Thoracic aorta (tissue), 2 donors: ENCODE measurements at regions not wholly inside any gene's neighbourhood (a gene's known extent, or its start where the extent isn't known, plus 50 kb on each side); places are given as distances from the start of the nearest gene placed in this dataset.

Experiments used
- ATAC-seq: fragments of 150-250 bp; one replicate; pipeline ENCODE4 v1.8.0; 2017; ENCODE audit warnings: low read depth; ENCODE audit not compliant: insufficient number of reproducible peaks, low FRiP score
- DNase-seq: peaks from one replicate; pipeline ENCODE4 v3.0.0-alpha.2; 2020; ENCODE audit warnings: low spot score
- H3K27ac ChIP-seq, 2 donors: fragments of 200-600 bp; sonication (generic); 1 replicate in 1 of 2; 2 replicates in 1 of 2; pipeline ENCODE4 v1.5.1; 2016; ENCODE audit warnings: mild to moderate bottlenecking in 2 of 2, moderate library complexity in 2 of 2
- H3K27me3 ChIP-seq: fragments of 200-600 bp; sonication (generic); replicated peaks from 2 replicates; pipeline ENCODE4 v1.6.0; 2016; ENCODE audit warnings: mild to moderate bottlenecking; ENCODE audit not compliant: insufficient read depth
- H3K36me3 ChIP-seq: fragments of 200-600 bp; sonication (generic); one replicate; pipeline ENCODE4 v1.5.1; 2016
- H3K4me1 ChIP-seq, 2 donors: fragments of 200-600 bp; sonication (generic); 1 replicate in 1 of 2; 2 replicates in 1 of 2; pipeline versions ENCODE4 v1.5.1 to v1.6.0; 2016; ENCODE audit warnings: low read depth in 2 of 2, mild to moderate bottlenecking in 1 of 2; ENCODE audit not compliant: control insufficient read depth in 1 of 2
- H3K4me3 ChIP-seq: fragments of 200-600 bp; sonication (generic); 2 replicates; pipeline ENCODE4 v1.5.1; 2016; ENCODE audit warnings: mild to moderate bottlenecking
- H3K9me3 ChIP-seq: fragments of 200-600 bp; sonication (generic); 2 replicates; pipeline ENCODE4 v1.5.1; 2016
- CTCF ChIP-seq: fragments of 200-600 bp; sonication (generic); IDR thresholded peaks from one replicate; pipeline ENCODE4 v1.5.1; 2019; ENCODE audit warnings: antibody characterized with exemption

- H3K4me1 ChIP-seq, result no peaks in the 10 kb centered on the region
- no peaks in the 10 kb centered on the region for H3K27me3 ChIP-seq
These were observed 313.6 kb upstream of the OPRM1 start for GRCh38 chr6:153725456-153725855.

GRCh38 chr6:153720732-153721131 is 318.3 kb upstream of the OPRM1 start:
- DNase-seq (no peak), ATAC-seq (no peak)
- no peaks in the 10 kb centered on the region for H3K36me3 ChIP-seq
- no peaks in the 10 kb centered on the region for H3K9me3 ChIP-seq
- no peak overlapping the region for H3K27ac ChIP-seq
- no peaks in the 10 kb centered on the region for H3K27me3 ChIP-seq
- H3K4me1 ChIP-seq, result no peaks in the 10 kb centered on the region
- no peak for TF ChIP-seq CTCF
- no peak overlapping the region for H3K4me3 ChIP-seq

More at GRCh38 chr6:153725456-153725855, 313.6 kb upstream of the OPRM1 start:
- DNase-seq (no peak), ATAC-seq (no peak)
- Histone ChIP-seq H3K9me3 (no peaks in the 10 kb centered on the region), H3K4me3 (no peak overlapping the region), H3K27ac (no peak overlapping the region), H3K36me3 (no peaks in the 10 kb centered on the region)
- no peak for TF ChIP-seq CTCF

- TF ChIP-seq CTCF, result no peak
These were observed 333.6 kb upstream of the OPRM1 start for GRCh38 chr6:153705429-153705828.

GRCh38 chr6:153702671-153703070 is 336.4 kb upstream of the OPRM1 start:
- no peaks in the 10 kb centered on the region for H3K36me3 ChIP-seq
- no peak for ATAC-seq
- no peak overlapping the region for H3K27ac ChIP-seq
- no peak overlapping the region for H3K4me3 ChIP-seq
- no peaks in the 10 kb centered on the region for H3K4me1 ChIP-seq
- no peak for TF ChIP-seq CTCF
- no peaks in the 10 kb centered on the region for H3K27me3 ChIP-seq
- DNase-seq, result no peak
- peaks cover 7% of the 10 kb centered on the region for H3K9me3 ChIP-seq

More at GRCh38 chr6:153705429-153705828, 333.6 kb upstream of the OPRM1 start:
- ATAC-seq, result no peak
- DNase-seq, result no peak
- peaks cover 7% of the 10 kb centered on the region for H3K9me3 ChIP-seq
- no peaks in the 10 kb centered on the region for H3K27me3 ChIP-seq
- no peaks in the 10 kb centered on the region for H3K4me1 ChIP-seq
- H3K4me3 ChIP-seq, result no peak overlapping the region
- H3K36me3 ChIP-seq, result no peaks in the 10 kb centered on the region
- H3K27ac ChIP-seq, result no peak overlapping the region

GRCh38 chr6:153698637-153699036 is 340.4 kb upstream of the OPRM1 start:
- Histone ChIP-seq H3K27me3 (no peaks in the 10 kb centered on the region), H3K4me3 (no peak overlapping the region), H3K9me3 (no peaks in the 10 kb centered on the region), H3K27ac (no peak overlapping the region), H3K36me3 (no peaks in the 10 kb centered on the region), H3K4me1 (no peaks in the 10 kb centered on the region)
- TF ChIP-seq CTCF, result no peak
- DNase-seq (no peak), ATAC-seq (no peak)
